ENCODE measurements at regions not wholly inside any gene's neighbourhood (a gene's known extent, or its start where the extent isn't known, plus 50 kb on each side); places are given as distances from the start of the nearest gene placed in this dataset.
"Not testable (repeated sequence)": the region's sequence is repeated elsewhere in the genome, so short reads cannot be mapped to it uniquely, and the experiment has no call there.

DNA sequence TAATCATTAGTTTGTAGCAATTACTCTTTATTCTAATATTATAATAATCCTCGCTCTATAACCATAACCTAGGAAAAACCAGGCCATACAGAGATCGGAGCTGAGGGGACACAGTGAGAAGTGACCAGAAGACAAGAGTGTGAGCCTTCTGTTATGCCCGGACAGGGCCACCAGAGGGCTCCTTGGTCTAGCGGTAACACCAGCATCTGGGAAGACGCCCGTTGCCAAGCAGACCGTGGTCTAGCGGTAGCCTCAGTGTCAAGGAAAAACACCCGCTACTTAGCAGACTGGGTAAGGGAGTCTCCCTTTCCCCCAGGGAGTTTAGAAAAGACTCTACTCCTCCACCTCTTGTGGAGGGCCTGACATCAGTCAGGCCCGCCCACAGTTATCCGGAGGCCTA, 235.9 kb upstream of the ACO1 start:
- DNase-seq (ENCODE audit: low read depth): not testable (repeated sequence)

- no peak for DNase-seq (ENCODE audit: low read depth)
These were observed 223.2 kb upstream of the ACO1 start for GRCh38 chr9:32161209-32161608.

GRCh38 chr9:32161720-32162119, 222.7 kb upstream of the ACO1 start:
- DNase-seq (ENCODE audit: low read depth): no peak

- not testable (repeated sequence) for DNase-seq (ENCODE audit: low read depth)
These were observed 218.1 kb upstream of the ACO1 start for GRCh38 chr9:32166316-32166715.

GRCh38 chr9:32171339-32171738, 213.1 kb upstream of the ACO1 start:
- DNase-seq (ENCODE audit: low read depth): no peak

GRCh38 chr9:32172256-32172655, 212.2 kb upstream of the ACO1 start:
- DNase-seq (ENCODE audit: low read depth): no peak

DNA sequence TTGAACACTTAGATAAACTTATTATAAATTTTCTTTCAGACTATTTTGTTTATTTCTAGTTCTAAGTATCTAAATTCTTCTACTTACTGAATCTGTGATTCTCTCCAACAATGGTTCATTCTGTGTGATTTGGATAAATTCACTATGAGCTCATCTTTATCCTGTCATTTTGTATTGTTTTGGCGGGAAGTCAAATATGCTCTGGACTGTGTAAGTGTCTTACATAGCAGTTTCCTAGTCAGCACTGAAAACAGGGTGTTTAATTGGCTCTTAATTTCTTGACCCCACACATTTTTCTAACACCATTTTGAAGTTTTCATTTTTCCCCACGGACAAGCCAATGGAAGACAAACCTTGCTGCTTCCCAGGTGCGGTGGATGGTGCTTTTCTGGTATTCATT, 207.0 kb upstream of the ACO1 start:
- DNase-seq (ENCODE audit: low read depth): no peak

DNA sequence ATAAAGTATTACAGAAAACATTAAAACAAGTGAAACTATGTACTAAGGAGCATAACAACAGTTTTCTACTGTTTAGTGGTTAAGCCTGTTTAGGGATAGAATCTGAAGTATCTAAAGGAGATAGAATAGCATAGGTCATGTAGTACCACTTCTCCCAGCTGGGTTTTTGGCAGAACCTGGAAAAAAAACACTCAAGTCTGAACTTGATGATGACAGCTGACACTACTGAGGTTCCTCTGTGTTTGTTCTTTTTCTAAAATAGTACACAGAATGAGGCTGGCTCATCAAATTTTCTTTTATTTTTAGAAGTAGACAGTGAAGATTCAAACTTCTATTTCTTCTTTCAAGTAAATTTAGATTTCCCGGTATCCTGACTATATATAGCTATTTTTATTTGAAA, 203.8 kb upstream of the ACO1 start:
- DNase-seq (ENCODE audit: low read depth): no peak

DNA sequence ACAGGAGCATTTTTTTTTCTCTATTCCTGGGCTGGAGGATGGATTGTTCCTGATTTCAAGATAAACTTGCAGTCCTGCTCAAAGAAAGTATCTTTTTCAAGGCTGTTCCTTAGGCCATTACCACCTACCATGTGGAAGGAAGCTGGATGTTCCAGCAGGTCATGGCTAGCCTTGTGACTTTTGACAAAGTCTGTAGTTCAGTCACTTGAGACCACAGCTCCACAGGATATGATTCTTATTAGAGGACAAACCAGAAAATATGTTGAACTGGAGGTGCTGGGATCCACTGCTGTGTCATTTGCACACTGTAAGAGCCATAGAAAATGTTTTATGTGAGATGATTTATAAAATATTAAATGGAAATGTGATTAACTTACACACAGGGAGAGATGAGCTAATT, 184.2 kb upstream of the ACO1 start:
- DNase-seq (ENCODE audit: low read depth): no peak

DNA sequence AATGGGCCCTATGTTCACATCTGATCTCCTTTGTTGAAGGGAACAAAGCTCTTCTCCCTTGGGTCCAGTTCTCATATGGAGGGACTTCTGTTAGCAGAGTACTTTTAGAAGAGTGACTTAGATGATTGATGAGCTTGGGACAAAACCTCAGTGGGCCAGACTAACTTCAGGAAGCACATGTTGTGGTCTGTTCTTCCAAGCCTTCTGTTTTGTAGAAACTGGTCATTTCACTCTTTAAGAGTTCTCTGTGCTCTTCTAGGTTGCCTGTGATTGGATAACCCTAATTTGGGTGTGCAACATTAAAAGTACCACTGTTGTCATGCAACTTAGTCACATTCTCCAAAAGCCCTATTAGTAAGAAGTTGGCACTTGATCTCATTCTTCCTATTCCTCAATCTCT, 183.5 kb upstream of the ACO1 start:
- DNase-seq (ENCODE audit: low read depth): no peak

DNA sequence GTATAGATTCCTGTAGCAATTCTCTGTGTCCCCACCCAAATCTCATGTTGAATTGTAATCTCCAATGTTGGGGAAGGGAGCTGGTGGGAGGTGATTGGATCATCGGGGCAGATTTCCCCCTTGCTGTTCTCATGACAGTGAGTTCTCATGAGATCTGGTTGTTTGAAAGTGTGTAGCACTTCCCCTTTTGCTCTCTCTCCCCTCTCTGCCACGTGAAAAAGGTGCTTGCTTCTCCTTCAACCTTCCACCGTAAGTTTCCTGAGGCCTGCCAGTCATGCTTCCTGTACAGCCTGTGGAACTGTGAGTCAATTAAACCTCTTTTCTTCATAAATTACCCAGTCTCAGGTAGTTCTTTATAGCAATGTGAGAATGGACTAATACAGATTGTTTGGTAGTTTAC, 175.3 kb upstream of the ACO1 start:
- not testable (repeated sequence) for DNase-seq (ENCODE audit: low read depth)

DNA sequence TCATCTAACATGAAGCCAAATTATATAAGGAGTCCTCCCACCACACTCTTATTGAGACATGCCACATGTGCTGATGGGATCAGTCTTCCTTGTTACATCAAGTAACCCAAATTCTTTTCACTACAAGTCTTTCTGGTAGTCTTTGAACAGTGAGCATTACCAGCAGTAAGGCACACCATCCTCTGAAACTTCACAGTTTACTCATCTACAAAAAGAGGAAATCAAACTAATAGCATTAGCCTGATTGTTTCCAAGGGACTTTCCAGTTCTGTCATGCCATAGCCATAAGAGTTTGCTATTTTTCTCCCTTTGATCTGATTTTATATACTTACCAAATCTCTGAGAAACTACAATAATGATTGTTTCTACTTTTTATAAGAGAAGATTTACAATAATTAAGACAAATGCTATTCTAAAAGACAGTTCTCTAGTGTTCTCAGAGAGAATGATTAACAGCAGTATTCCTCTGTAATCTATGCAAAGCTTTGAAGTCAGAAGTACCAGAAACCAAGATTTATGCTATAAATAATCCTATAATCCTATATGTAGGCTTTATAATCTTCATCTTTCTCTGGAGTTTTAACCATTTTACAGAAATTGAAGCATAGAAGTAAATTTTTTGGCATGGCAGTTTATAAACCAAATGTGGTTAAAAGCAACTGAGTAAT, 166.2 kb upstream of the ACO1 start:
- no peak for DNase-seq (ENCODE audit: low read depth)

DNA sequence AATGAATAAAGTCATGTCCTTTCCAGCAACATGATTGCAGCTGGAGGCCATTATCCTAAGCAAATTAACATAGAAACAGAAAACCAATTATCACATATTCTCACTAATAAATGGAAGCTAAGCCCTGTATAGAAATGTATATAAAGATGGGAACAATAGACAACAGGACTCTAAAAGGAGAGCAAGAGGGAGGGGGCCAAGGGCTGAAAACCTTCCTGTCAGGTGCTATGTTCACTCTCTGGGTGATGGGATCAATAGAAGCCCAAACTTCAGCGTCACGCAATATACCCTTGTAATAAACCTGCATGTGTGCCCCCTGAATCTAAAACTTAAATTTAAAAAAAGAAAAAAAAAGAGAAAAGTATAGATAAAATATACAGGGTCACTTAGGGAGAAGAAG, 163.7 kb upstream of the ACO1 start:
- DNase-seq (ENCODE audit: low read depth): no peak

- no peak for DNase-seq (ENCODE audit: low read depth)
These were observed 150.0 kb upstream of the ACO1 start for GRCh38 chr9:32234451-32234850.

GRCh38 chr9:32247168-32247567, 137.3 kb upstream of the ACO1 start:
- DNase-seq (ENCODE audit: low read depth): no peak

GRCh38 chr9:32248189-32248712, 136.2 kb upstream of the ACO1 start:
- DNase-seq (ENCODE audit: low read depth): no peak

GRCh38 chr9:32251539-32251938, 132.9 kb upstream of the ACO1 start:
- peak; percentile 49 for DNase-seq (ENCODE audit: low read depth)

DNA sequence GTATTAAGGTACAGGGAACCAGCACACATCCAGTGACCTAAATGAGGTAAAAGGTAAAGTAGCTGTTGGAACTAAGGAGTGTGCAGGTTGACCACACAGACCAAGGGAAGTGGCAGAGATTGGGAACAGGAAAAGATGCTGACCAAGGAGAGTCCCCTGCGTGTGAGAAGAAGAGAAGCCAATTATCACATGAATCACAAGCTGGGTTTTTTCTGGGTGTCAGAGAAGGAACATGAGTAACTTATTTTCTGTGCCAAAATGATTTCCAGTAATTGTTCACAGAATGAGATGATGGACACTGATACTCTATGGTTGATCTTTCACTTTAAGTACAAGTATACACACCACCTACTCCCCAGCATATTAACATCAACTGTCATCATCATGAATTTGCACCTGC, 130.7 kb upstream of the ACO1 start:
- no peak for DNase-seq (ENCODE audit: low read depth)

DNA sequence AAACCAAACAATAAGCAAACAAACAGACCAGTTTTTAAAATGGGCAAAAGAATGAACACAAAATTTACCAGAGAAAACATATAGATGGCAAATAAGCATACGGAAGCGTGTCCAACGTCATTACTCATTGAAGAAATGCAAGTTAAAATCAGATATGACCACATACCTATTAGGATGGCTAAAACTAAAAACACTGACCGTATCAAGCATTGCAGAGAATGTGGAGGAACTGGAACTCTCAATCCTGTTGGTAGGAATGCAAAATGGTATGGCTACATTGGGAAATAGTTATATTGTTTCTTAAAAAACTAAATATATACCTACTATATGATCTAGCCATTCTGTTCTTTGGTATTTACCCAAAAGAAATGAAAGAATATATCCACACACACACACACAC, 129.4 kb upstream of the ACO1 start:
- no peak for DNase-seq (ENCODE audit: low read depth)

DNA sequence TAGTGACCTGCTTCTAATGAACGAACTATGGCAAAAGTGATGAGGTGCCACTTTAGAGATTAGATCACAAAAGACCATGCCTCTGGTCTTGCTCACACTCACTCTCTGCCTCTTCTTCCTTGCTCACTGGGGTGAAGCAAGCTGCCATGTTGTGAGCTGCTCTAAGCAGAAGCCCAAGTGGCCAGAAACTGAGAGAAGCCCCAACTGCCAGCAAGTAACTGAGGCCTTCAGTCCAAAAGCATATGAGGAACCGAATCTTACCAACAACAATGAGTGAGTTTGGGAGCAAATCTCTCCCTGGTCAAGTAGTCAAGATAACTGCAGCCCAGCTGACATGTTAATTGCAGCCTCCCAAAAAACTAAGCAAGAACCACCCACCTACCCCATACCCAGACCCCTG, 126.0 kb upstream of the ACO1 start:
- no peak for DNase-seq (ENCODE audit: low read depth)

GRCh38 chr9:32260151-32260862, 124.1 kb upstream of the ACO1 start:
- DNase-seq (ENCODE audit: low read depth): no peak

DNA sequence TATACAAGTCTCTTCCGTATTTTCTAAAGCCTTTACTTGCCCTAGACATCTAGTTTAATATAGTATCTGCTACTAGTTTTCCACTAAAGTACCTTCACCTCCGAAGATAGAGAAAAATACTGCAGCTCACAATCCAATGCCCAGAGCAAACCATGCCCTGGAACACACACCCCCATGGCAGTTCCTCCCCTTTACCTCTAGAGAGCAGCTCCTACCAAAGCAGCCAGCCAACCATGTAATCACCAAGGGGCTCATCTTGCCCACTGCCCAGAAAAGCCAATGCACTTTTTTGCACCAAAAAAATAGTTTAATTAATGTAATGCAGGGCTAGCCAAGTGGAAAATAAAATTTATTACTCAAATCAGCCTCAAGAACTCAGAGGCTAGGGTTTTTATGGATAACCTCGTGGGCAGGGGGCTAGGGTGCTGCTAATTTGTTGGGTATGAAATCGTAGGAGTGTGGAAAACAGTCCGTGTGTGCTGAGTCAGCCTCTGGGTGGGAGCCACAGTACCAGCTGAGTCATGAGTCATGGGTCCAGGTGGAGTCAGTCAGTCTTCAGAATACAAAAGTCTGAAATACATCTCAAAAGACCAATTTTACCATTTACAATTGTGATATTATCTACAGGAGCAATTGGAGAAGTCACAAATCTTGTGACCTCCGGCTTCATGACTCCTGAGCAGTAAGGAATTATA, 120.1 kb upstream of the ACO1 start:
- DNase-seq (ENCODE audit: low read depth): peak; percentile 59

DNA sequence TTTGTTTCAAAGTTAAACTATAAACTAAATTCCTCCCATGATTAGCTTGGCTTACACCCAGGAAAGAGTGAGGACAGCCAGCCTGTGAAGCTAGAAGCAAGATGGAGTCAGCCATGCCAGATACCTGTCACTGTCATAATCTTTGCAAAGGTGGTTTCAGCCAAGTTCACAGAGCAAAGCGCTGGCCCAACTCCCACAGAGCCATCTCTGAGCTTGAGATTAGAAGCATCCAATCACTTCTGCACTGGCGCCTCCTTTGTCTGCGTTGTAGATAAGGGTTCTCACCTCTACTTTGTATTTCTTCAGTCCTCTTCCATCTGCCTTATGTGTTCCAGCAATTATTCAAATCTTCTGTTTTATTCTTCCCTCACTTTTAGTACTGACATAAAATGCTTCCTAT, 119.4 kb upstream of the ACO1 start:
- DNase-seq (ENCODE audit: low read depth): peak; percentile 1

Measured in renal cortical epithelial cell (primary cell).